Fibroblast of skin of left biceps (primary cell): ENCODE measurements at regions not wholly inside any gene's neighbourhood (a gene's known extent, or its start where the extent isn't known, plus 50 kb on each side); places are given as distances from the start of the nearest gene placed in this dataset.

Experiments
- DNase-seq, 2 experiments: peaks; one replicate each; pipeline ENCODE4 v3.0.0-alpha.2; 2013; ENCODE audit warnings: low read depth in 2 of 2

GRCh38 chr3:117304681-117305080 is 595.1 kb downstream of the TUSC7 start:
- DNase-seq: no peak

GRCh38 chr3:117305681-117306080 is 596.1 kb downstream of the TUSC7 start:
- no peak for DNase-seq

GRCh38 chr3:117306299-117306698 is 596.7 kb downstream of the TUSC7 start:
- no peak for DNase-seq

- DNase-seq: no peak
These were observed 598.8 kb downstream of the TUSC7 start for GRCh38 chr3:117308353-117308752.

GRCh38 chr3:117308756-117309155 is 599.2 kb downstream of the TUSC7 start:
- DNase-seq: no peak

- no peak for DNase-seq
These were observed 601.0 kb downstream of the TUSC7 start for GRCh38 chr3:117310536-117310935.

GRCh38 chr3:117314441-117315150 is 605.0 kb downstream of the TUSC7 start:
- no peak for DNase-seq

GRCh38 chr3:117322866-117323265 is 613.3 kb downstream of the TUSC7 start:
- DNase-seq: peak in 1 of 2 experiments; percentile 0

GRCh38 chr3:117346901-117347300 is 637.3 kb downstream of the TUSC7 start:
- DNase-seq: no peak

GRCh38 chr3:117348884-117349283 is 639.3 kb downstream of the TUSC7 start:
- DNase-seq: no peak

- no peak for DNase-seq
These were observed 640.0 kb downstream of the TUSC7 start for GRCh38 chr3:117349566-117349965.

- DNase-seq: no peak
These were observed 640.8 kb downstream of the TUSC7 start for GRCh38 chr3:117350371-117350770.

GRCh38 chr3:117355566-117355965 is 646.0 kb downstream of the TUSC7 start:
- DNase-seq: no peak

GRCh38 chr3:117356091-117356705 is 646.6 kb downstream of the TUSC7 start:
- no peak for DNase-seq

GRCh38 chr3:117358717-117359314 is 649.2 kb downstream of the TUSC7 start:
- DNase-seq: no peak

GRCh38 chr3:117366574-117366973 is 657.0 kb downstream of the TUSC7 start:
- DNase-seq: no peak

GRCh38 chr3:117367861-117368260 is 658.3 kb downstream of the TUSC7 start:
- no peak for DNase-seq

- DNase-seq: no peak
These were observed 671.1 kb downstream of the TUSC7 start for GRCh38 chr3:117380631-117381030.

GRCh38 chr3:117393119-117393518 is 683.5 kb downstream of the TUSC7 start:
- no peak for DNase-seq

GRCh38 chr3:117398141-117398899 is 688.7 kb downstream of the TUSC7 start:
- no peak for DNase-seq

GRCh38 chr3:117399311-117400078 is 689.9 kb downstream of the TUSC7 start:
- peak; percentile 14 to 16 for DNase-seq

GRCh38 chr3:117400303-117400702 is 690.7 kb downstream of the TUSC7 start:
- no peak for DNase-seq
